ENCODE measurements at regions not wholly inside any gene's neighbourhood (a gene's known extent, or its start where the extent isn't known, plus 50 kb on each side); places are given as distances from the start of the nearest gene placed in this dataset.

DNA sequence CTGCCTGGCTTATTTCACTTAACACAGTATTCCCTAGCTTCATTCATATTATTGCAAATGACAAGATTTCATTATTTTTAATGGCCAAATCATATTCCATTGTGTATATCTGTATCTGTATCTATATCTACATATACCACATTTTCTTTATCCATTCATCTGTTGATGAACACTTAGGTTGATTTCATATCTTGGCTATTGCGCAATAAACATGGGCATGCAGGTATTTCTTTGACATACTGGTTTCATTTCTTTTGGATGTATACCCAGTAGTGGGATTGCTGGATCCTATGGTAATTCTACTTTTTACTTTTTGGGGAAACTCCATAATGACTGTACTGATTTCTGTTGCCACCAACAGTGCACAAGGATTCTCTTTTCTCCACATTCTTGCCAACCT lies 68.9 kb upstream of the CREB5 start:
- no peak overlapping the region for H3K4me3 ChIP-seq (ENCODE audit: low read length)
- no peak for DNase-seq (ENCODE audit: low read depth)
- no peak for TF ChIP-seq CTCF (conservative IDR thresholded peaks at IDR 0.05; ENCODE audit: low read depth, low read length)

- H3K4me3 ChIP-seq (ENCODE audit: low read length) = no peak overlapping the region
- TF ChIP-seq CTCF (conservative IDR thresholded peaks at IDR 0.05; ENCODE audit: low read depth, low read length) = no peak
- DNase-seq (ENCODE audit: low read depth) = no peak
Observed at GRCh38 chr7:28346256-28346655, 66.1 kb upstream of the CREB5 start.

DNA sequence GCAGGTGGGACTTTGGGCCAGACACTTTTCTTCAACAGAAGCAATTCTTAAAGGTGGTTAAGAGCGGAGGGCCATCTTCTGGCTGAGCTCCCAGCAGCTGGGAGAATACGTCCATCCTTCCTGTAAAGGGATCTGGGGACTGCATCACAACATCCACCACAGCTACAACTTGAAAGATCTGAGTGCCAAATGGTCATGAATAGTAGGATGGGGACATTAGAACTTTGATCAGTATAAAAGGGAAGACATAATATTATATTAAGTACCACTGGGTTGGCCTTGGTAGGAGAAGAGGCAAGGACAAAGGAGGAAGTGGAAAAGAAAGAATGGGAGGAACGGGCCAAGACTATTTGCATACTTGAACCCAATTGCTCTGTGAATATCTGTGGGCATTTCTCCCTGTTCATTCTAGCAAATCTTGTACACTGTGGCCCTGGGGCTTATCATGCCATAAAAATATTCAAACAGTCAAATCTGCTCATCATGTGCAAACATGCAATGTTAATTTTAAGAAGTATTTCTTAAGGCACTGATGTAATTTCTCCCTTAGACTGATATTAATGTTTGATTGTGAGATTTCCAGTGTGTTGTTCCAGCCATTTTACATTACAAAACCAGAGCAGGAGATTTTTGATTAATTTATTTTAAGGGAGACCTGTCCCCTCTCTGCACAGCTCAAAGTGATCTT lies 65.5 kb upstream of the CREB5 start:
- no peak overlapping the region for H3K4me3 ChIP-seq (ENCODE audit: low read length)
- TF ChIP-seq CTCF (conservative IDR thresholded peaks at IDR 0.05; ENCODE audit: low read depth, low read length) = no peak
- DNase-seq (ENCODE audit: low read depth) = no peak

GRCh38 chr7:28347475-28348318 lies 64.6 kb upstream of the CREB5 start:
- H3K4me3 ChIP-seq (ENCODE audit: low read length) = no peak overlapping the region
- no peak for DNase-seq (ENCODE audit: low read depth)

GRCh38 chr7:28348636-28349035 lies 63.7 kb upstream of the CREB5 start:
- no peak for TF ChIP-seq CTCF (conservative IDR thresholded peaks at IDR 0.05; ENCODE audit: low read depth, low read length)
- DNase-seq (ENCODE audit: low read depth) = no peak
- no peak overlapping the region for H3K4me3 ChIP-seq (ENCODE audit: low read length)

More at GRCh38 chr7:28347475-28348318, 64.6 kb upstream of the CREB5 start:
- TF ChIP-seq CTCF (conservative IDR thresholded peaks at IDR 0.05; ENCODE audit: low read depth, low read length) = no peak

DNA sequence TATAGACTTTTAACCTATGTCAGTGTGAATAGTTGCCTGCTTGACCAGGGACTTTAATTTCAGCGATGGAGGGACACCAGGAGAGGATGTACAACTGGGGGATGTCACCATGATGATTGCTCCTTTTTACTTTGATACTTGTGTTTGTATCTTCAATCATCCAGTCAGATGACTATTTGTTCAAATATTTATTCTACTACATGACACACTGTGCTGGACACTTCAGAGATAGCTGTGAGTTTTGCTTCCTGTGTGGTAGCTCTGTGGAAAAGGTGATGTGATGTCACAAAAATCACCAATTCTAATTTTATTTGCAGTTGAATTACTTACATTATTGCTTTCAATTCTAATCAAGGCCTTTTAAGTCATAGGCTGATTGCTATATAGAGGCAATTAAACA lies 62.7 kb upstream of the CREB5 start:
- no peak overlapping the region for H3K4me3 ChIP-seq (ENCODE audit: low read length)
- DNase-seq (ENCODE audit: low read depth) = no peak
- no peak for TF ChIP-seq CTCF (conservative IDR thresholded peaks at IDR 0.05; ENCODE audit: low read depth, low read length)

DNA sequence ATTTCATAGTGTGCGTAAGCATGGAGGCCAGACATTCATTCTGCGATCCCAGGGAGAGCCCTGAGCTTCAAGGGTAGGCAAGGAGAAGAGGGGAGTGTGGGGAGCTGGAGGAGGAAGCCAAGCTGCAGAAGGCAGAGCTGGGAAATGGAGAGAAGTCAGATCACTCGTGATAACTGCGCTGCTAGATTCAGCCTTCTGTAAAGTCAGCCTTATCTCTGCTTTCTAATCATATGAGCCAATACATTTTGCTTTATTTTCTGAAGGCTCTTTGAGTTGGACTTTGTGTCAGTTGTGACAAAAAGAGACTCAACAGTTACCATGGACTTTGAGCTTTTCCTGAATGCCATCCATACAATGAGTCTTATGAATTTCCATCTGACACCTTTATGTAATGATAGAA lies 61.7 kb upstream of the CREB5 start:
- no peak for TF ChIP-seq CTCF (conservative IDR thresholded peaks at IDR 0.05; ENCODE audit: low read depth, low read length)
- DNase-seq (ENCODE audit: low read depth) = no peak
- no peak overlapping the region for H3K4me3 ChIP-seq (ENCODE audit: low read length)

Measured in retinal pigment epithelial cell (primary cell).